ENCODE measurements at regions not wholly inside any gene's neighbourhood (a gene's known extent, or its start where the extent isn't known, plus 50 kb on each side); places are given as distances from the start of the nearest gene placed in this dataset.

DNA sequence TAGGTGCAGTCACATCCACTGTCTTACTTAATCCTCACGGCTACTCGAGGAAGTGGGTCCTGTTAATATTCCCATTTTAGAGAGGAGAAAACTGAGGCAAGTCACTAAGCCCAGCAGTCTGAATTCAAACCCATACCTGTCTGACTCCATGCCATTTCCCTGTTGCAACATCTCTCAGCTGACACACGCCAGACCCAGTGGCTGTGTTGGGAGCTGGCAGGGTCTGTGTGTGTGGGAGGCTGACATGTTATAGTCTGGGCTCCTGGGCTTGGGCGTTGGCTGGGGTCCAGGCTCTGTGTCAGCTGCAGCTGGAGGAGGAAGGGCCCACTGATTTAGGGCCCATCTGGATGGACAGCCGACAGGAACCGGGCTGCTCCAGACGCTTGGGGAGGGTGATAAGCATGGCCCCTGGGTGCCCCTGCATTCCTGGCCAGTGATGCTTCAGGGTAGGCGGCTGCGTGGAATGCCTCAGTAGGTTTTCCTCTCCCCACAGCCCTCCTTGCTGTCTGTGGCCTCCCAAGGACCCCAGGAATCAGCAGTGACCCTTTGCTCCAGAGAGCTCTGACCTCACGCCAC, 562.5 kb downstream of the MN1 start:
- intact Hi-C loops (cut with DNase I, micrococcal nuclease): no loop called here
- ATAC-seq (peak; percentile 34), DNase-seq (peak; percentile 18 to 73 (median 32))
- Histone ChIP-seq H3K36me3 (ENCODE audit: low read depth) (no peaks in the 10 kb centered on the region), H3K4me1 (ENCODE audit: low read depth) (no peaks in the 10 kb centered on the region), H3K9me3 (no peaks in the 10 kb centered on the region), H3K4me3 (no peak overlapping the region)
- TF ChIP-seq, protein P1, sequence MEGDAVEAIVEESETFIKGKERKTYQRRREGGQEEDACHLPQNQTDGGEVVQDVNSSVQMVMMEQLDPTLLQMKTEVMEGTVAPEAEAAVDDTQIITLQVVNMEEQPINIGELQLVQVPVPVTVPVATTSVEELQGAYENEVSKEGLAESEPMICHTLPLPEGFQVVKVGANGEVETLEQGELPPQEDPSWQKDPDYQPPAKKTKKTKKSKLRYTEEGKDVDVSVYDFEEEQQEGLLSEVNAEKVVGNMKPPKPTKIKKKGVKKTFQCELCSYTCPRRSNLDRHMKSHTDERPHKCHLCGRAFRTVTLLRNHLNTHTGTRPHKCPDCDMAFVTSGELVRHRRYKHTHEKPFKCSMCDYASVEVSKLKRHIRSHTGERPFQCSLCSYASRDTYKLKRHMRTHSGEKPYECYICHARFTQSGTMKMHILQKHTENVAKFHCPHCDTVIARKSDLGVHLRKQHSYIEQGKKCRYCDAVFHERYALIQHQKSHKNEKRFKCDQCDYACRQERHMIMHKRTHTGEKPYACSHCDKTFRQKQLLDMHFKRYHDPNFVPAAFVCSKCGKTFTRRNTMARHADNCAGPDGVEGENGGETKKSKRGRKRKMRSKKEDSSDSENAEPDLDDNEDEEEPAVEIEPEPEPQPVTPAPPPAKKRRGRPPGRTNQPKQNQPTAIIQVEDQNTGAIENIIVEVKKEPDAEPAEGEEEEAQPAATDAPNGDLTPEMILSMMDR (IDR thresholded peaks at IDR 0.05): no peak

DNA sequence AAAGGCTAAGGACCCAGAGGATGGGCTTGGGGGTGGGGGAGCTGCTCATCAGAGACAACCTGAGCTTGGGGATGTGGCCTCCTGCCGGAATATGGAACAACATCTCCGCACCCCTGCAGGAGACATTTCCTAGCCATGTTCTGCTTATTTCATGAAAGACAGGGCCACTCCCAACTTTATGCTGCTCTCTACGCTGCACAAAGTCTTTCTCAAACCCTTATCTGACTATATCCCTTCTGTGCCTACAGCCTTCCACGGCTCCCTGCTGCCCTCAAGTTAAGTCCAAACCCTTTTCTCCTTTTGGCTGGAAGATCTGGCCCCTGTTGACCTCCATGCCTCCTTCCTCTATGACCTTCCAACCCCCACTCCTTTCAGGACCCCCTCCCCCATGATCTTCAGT, 562.0 kb downstream of the MN1 start:
- intact Hi-C loops (cut with DNase I, micrococcal nuclease): no loop called here
- Histone ChIP-seq H3K9me3 (no peaks in the 10 kb centered on the region), H3K36me3 (ENCODE audit: low read depth) (no peaks in the 10 kb centered on the region), H3K4me3 (no peak overlapping the region), H3K4me1 (ENCODE audit: low read depth) (no peaks in the 10 kb centered on the region)
- DNase-seq (no peak), ATAC-seq (no peak)
- TF ChIP-seq, protein P1 (IDR thresholded peaks at IDR 0.05): no peak

DNA sequence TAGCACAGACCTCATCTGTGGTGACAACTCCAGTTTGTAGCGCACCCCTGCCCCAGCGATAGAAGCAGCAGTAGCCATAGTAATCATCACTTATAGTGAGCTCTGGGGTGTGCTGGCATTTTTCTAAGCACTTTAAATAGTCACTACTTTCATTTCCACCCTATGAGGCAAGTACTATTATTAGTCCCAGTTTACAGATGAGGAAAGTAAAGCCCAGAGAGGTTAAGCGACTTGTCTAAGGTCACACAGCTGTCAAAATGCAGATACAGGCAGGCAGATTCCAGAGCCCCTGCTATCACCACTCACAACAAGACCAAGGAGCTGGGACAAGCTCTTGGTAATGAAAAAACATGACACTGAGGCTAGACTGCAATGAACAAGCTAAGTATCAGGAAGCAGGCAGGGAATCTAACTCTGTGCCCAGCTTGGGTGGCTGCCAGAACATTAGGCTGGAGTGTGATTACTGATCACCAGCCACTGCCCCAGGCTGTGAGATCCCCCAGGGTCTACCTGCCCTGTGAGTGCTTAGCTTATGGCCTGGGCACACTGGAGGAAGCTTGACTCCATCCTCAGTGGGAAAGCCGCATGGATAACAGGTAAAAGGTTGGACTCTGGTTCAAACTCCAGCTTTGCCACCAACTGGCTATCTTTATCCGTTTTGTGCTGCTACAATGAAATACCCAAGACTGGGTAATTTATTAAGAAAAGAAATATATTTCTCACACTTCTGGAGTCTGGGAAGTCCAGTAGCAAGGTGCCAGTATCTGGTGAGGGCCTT, 561.1 kb downstream of the MN1 start:
- no peak for DNase-seq
- intact Hi-C loops (cut with DNase I, micrococcal nuclease): no loop called here
- TF ChIP-seq, protein P1 (IDR thresholded peaks at IDR 0.05): no peak
- Histone ChIP-seq H3K4me3 (no peak overlapping the region), H3K4me1 (ENCODE audit: low read depth) (no peaks in the 10 kb centered on the region), H3K9me3 (no peaks in the 10 kb centered on the region), H3K36me3 (ENCODE audit: low read depth) (no peaks in the 10 kb centered on the region)
- ATAC-seq: no peak

DNA sequence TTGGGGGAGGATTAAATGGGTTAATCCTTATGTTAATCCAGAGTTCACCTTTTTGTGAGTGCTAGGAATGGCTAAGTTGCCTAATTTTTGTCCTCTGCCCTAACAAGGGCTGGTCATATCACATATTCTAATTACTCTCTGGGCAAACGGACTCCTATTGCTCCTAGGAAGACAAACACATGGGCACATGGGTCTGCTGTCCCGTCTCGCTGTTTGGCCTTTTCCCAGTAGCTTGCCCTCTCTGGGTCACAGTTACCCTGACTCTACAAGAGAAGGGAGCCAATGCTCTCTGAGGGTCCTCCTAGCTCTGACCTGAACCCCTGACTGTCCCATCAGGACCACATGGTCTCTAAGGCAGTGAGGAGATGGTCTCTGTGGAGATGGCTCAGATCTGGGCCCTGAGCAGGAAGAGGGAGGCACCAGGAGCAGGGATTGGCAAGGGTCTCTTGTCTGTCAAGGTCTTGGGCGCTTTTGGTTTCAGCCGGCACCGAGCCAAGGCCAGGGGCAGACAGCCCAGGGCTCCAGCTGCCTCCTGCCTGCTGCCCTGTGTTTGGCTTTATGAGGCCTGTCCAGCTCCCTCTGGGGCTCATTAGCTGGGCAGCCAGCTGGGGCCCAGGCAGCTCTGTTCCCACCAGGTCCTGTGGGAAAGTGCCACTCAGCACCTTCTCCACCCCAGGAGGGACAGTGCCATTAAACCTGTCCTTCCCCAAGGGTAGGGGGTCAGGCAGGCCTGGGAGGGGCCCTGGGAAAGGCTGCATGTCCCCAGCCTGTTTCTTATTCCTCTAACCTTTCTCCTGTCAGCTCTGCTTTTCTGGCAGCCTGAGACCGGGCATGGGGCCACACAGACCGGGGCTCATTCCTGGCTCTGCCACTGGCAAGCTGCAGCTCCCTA, 559.9 kb downstream of the MN1 start:
- DNase-seq (no peak), ATAC-seq (no peak)
- Histone ChIP-seq H3K9me3 (no peaks in the 10 kb centered on the region), H3K36me3 (ENCODE audit: low read depth) (no peaks in the 10 kb centered on the region), H3K4me3 (no peak overlapping the region), H3K4me1 (ENCODE audit: low read depth) (no peaks in the 10 kb centered on the region)
- intact Hi-C loops (cut with DNase I, micrococcal nuclease): no loop called here
- TF ChIP-seq, protein P1 (IDR thresholded peaks at IDR 0.05): no peak

DNA sequence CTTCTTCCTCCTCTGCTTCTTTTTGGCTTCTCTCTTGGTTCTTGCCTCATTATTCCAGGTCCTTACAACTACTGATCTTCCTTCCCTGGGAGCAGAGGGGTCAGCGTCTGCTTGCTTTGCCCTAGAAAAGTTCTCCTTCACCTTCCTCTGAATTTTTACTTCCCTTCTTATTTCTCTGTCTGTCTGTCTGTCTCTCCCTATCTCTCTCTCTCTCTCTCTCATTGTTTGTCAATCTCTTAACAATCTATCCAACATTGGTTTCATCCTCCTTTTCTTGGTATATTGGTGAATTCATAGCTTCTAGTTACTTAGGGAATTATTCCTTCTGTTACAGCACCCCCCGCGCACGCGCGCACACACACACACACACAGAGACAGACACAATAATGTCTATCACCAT, 559.1 kb downstream of the MN1 start:
- no peak overlapping the region for H3K4me3 ChIP-seq
- no peak for DNase-seq
- no peak for ATAC-seq
- TF ChIP-seq, protein P1 (IDR thresholded peaks at IDR 0.05): no peak
- no peaks in the 10 kb centered on the region for H3K36me3 ChIP-seq (ENCODE audit: low read depth)
- H3K4me1 ChIP-seq (ENCODE audit: low read depth): no peaks in the 10 kb centered on the region
- intact Hi-C loops (cut with DNase I, micrococcal nuclease): no loop called here
- H3K9me3 ChIP-seq: no peaks in the 10 kb centered on the region
